Medulla oblongata (tissue), 1 donor: ENCODE measurements at regions not wholly inside any gene's neighbourhood (a gene's known extent, or its start where the extent isn't known, plus 50 kb on each side); places are given as distances from the start of the nearest gene placed in this dataset.
"Not testable (repeated sequence)": the region's sequence is repeated elsewhere in the genome, so short reads cannot be mapped to it uniquely, and the experiment has no call there.

Experiments used
- DNase-seq: peaks from one replicate; pipeline ENCODE4 v3.0.0-alpha.2; 2015; ENCODE audit errors: extremely low spot score

DNA sequence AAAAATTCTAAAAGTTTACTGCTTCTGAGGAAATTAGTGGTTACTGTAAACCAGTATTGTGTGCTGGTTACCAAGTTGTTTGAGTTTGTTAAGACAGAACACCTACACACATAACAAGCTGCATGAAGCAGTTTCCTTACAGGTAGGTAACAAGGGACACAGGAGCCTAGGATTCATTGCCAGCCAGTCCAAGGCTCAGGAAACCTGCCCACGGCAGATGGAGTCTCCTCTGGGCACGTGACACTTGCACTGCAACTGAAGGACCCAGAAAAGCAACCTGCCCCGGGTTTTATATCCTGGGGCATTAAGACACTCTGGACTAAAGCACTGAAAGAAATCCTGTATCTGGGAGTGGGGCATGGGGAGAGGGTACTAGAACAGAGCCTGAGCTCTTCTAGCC, 639.3 kb downstream of the ADCYAP1 start:
- DNase-seq = no peak

DNA sequence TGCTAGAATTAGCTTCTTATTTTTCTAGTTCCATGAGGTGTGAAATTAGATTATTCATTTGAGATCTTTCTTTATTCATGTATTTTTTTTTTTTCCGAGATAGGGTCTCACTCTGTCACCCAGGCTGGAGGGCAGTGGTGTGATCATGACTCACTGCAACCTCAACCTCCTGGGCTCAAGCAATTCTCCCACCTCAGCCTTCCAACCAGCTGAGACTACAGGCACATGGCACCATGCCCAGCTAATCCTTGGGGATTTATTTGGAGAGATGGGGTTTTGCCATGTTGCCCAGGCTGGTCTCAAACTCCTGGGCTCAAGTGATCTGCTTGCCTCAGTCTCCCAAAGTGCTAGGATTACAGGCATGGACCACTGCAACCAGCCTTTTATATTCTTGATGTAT, 653.0 kb downstream of the ADCYAP1 start:
- DNase-seq = not testable (repeated sequence)

DNA sequence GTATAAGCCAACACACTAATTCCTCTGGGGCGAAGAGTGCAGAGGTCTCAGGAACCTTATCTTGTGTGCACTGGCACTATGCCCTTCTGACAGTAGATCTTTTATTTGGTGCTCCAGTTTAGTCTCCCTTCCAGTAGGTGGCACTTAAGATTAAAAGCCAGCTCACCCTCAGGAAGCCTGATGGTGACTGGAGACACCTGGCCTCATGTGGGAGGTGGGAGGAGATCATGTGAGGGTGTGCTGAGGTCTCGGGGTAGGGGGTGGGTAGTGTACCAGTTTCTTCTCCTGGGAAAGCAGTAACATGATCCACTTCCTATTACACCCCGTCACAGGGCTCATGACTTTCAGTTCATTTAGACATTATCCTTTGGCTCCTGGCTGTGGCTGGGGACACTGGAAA, 654.9 kb downstream of the ADCYAP1 start:
- no peak for DNase-seq

DNA sequence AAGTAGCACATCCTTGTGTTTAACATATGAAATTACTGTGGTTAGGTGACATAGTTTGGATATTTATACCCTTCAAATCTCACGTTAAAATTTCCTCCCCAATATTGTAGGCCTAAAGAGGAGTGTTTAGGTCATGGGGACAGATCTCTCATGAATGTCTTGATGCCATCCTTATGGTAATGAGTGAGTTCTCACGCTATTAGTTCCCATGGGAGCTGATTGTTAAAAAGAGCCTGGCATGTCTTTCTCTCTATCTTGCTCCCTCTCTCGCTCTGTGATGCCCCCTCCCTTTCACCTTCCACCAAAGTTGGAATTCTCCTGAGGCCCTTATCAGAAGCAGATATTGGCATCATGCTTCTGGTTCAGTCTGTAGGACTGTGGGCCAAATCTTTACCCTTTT, 660.1 kb downstream of the ADCYAP1 start:
- no peak for DNase-seq

DNA sequence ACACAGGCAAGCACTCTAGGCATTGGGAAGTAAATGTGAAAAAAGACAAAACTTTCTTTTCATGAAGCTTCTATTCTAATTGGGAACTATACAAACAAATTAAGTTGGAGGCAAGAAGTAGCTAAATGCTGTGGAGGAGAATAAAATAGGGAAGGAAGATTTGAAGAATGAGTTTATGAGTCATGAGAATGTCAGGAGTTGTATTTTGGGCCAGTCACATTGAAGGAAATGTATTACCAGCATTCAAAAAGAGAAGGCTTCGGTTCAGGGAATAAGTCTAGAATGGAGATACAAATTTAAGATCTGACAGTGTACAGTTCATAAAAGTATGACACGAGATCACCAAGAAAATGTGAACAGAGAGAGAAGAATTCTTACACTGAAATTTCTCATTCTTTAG, 666.5 kb downstream of the ADCYAP1 start:
- DNase-seq = no peak

DNA sequence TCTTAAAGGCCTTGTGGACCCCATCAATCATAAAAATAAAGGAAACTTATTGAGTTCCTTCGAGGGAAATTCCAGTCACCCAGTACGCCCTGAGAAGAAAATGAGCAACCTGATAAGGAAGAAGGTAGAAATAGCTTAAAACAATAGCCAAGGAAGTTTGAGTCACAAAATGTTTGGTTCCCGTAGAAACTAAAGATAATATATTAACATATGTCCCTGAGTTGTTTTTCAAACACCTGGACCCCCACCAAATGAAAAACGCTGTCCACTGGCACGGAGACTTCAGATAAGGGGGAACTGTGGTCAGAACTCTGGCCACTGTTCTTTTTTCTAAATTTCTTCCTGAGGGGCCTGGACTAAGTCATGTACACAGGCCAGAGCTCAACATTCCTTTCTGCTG, 669.1 kb downstream of the ADCYAP1 start:
- DNase-seq = no peak

DNA sequence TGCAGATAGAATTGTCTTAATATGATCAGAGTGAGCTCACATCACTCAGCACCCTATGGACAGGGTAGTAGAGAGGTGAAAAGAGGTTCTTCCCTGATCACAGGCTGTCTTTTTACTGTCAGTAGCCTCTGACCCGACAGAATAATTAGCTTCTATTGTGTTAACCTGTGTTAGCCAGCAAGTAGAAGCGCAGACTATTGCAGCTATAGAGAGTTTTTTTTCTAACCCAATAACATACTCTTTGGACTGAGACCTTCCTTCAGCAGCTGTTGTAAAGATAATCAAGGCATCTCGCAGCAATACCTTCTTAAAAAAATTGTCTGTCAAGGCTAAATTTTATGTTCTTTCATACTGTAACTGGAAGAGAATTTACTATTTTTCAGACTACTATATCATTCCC, 670.4 kb downstream of the ADCYAP1 start:
- no peak for DNase-seq

DNA sequence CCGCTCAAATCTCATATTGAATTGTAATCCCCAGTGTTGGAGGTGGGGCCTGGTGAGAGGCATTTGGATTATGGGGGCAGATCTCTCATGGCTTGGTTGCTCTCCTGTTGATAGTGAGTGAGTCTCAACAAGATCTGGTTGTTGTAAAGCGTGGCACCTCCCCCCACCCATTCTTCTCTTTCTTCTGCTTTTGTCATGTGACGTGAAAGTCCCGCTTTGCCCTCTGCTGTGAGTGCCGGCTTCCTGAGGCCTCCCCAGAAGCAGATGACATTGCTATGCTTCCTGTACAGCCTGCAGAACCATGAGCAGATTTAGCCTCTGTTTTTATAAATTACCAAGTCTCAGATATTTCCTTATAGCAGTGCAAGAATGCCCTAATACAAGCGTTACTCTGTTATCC, 673.8 kb downstream of the ADCYAP1 start:
- DNase-seq = no peak

DNA sequence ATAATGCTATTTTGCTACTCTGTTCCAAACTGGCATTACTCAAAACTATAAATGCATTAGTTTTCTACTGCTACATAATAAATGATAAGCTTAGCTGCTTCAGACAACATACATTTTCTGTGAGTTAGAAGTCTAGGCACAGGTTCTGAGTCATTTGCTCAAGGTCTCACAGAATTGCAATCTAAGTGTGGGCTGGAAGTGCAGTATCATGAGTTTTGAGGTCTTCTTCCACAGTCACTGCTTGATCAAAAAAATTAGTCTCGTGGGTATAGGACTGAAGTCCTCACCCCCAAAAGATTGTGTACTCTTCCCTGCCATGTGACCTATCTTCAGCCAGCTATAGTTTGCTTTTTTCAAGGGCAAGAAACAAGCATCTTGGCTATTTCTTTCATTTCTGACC, 676.9 kb downstream of the ADCYAP1 start:
- no peak for DNase-seq

DNA sequence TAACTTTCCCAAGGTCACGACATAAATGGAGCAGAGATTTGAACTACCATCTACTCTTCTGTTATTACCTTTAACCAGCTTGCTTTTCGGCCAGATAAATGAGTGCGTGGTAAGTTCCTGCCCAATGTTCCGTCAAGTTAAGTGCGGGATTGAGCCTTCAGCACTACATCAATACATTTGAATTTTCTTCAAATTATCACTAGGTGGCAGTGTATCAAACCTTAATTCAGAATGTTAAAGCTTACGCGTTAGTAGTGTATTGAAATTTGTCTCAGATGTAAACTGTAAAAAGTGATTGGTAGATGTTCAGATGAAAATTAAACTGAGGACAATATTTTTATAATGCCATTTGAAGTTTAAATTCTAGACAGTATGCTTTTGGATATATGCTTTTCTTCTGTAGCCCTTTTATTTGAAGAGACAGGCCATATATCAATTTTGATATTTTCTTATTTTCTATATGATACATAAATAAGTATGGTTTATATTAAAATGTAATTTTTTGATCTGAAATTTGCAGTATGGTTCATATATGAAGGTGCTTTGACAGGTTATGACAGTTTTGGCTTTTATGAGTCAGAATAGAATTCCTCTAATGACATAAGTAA, 681.3 kb downstream of the ADCYAP1 start:
- peak; percentile 55 for DNase-seq

DNA sequence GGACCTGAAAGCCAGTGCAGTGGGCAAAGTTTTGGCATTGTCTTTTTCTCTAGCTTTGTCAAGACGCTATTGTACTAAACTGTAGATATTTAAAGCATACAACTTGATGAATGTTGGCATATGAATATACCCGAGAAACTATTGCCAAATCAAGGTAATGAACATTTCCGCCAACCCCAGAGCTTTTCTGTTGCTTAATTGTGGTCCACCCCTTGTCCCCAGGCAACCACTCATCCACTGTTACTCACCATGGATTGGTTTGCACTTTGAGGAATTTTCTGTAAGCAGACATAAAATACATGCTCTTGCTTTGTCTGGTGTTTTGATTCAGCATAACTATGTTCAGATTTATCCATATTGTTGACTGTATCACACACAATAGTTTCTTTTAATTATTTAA, 688.4 kb downstream of the ADCYAP1 start:
- DNase-seq = no peak

DNA sequence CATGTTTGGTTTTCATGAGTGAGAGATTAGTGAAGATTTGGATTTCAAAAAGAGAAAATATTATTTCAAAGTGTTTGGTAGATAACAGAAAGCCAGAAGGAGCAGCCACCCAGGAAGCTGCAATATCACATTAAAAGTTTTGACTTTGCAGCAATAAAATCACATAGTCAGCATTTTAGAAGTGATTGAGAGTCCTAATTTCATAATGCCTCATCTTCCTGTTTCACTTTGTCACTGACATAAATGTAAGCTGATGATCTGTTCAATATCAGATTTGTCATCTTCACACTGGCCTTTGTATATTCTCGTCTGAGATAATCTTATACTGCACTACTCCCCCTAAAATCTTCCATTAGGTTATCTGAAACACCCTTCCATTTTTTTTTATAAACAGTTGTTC, 690.5 kb downstream of the ADCYAP1 start:
- no peak for DNase-seq

DNA sequence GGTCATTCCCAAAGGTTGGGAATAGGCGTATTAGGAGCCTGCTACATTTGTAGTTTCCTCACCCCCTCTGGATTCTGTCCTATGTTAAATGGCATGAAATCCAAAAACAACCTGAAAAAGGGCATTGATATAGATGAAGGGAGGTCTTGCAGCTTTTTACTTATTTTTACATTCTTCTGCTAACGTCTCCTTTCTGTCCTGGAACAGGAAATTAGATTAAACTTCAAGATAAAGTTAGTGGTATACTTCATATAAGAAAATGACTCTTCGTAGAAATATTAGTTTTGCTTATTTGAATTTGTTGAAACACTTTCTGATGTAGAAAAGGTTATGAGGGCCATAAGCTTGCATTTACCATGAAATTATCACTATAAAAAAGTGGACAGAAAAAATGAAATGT, 694.5 kb downstream of the ADCYAP1 start:
- DNase-seq = no peak

DNA sequence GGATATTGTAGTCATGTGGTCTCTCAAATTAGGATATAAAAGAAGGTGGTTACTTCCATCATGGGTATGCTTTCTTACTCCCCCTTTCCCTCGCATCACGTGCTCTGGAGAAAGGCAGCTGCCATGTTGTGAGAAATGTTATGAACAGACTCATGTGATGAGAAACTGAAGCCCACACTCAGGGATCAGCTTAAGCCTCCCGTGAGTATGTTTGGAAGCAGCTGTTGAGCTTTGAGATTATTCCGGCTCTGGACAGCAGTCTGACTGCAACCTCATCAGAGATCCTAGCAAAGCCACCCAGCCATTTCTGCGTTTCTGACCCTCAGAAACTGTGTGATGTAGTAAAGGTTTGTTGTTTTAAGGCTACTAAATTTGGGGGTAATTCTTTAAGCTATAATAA, 700.1 kb downstream of the ADCYAP1 start:
- DNase-seq = no peak

DNA sequence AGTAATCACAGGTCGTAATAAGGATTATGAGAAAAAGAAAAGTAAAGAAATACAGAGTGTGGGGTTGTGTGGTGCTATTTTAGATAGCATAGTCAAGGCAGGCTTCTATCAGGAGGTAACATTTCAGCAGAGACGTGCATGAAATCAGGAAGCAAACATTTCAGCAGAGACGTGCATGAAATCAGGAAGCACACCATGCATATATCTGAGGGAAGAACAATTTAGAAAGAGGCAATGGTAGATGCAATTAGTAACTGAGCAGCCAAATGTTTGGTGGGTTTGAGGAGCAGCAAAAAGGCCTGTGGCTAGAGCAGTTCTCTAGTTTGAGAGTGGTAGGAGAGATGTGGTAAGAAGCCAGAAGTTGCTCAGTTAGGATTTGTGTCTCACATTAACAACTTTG, 713.7 kb downstream of the ADCYAP1 start:
- DNase-seq = no peak

DNA sequence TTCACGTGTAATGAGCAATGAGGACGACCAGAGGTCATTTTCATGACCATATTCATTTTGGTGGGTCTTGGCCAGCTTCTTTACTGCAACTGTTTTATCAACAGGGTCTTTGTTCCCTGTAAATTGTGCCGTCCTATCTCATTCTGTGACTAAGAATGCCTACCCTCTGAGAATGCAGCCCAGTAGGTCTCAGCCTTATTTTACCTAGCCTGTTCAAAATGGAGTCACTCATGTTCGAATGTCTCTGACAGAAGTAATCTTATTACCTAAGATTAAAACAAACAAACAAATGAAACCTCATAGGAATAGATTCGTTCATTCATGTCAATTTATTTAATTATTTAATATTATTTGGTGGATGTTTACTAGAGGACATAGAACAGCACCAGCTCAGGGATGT, 714.8 kb downstream of the ADCYAP1 start:
- no peak for DNase-seq

DNA sequence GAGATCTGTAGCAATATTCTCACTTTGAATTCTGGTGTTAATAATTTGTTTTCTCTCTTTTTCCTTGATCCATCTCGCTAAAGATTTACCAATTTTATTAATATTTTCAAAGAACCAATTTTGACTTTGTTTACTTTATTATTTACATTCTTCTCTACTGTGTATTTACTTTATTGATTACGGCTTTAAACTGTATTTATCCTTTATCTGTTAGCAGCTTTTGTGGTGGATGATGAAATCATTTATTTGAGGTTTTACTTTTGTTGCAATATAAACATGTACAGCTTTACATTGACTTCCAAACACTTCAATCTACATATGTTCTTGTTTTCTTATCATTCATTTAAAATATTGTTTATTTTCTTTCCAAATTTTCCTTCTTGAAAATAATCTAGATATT, 719.9 kb downstream of the ADCYAP1 start:
- DNase-seq = no peak

DNA sequence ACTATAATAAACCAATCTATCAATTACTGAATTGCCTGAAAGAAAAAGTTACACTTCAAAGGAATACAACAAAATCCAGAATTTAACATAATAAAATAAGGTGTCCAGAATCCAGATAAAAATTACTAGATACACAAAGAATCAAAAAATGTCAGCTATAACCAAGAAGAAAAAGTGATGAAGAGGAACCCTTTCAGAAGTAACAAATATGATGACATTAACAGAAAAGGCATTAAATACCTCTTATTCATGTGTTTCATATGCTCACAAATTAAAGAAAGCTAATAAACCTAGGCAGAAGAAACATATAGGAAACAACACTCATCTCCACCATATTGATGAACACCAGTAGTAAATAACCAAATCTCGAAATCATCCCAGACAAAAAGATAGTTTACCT, 722.8 kb downstream of the ADCYAP1 start:
- no peak for DNase-seq

DNA sequence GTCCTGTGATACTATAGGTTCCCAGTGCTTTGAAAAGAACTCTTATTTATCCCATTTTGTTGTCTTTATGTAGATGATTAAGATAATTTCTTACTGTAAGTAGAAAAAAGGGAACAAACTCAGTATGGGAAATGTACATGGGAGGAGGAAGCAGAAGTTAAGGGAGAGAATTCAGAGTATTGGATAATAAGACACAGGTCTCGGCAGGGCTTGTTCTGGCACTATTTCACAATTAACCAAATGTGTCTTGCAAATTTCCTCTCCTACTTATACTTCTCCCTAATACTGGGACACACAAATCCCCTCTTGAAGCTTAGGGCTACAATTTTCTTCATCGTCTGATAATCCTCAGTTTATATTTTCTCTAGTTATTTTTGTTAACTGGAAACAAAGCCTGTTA, 744.0 kb downstream of the ADCYAP1 start:
- peak; percentile 21 for DNase-seq

DNA sequence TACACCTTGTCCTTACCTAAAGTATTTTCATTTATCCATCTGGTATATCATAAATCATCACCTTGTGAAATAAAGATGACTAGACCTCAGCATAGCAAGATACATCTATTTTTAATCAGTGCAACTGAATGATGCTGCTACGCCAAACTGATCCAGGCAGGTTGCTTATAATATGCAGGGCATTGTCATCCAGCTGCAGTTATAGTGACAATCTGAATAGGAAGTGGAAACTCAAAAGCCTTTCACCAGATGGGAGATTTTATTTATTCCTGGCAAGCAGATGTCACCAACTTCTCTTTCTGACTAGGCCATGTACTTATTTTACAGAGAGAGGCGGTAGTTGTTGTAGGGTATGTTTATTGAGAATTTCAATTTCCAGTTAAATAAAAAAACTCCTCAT, 747.3 kb downstream of the ADCYAP1 start:
- DNase-seq = no peak

DNA sequence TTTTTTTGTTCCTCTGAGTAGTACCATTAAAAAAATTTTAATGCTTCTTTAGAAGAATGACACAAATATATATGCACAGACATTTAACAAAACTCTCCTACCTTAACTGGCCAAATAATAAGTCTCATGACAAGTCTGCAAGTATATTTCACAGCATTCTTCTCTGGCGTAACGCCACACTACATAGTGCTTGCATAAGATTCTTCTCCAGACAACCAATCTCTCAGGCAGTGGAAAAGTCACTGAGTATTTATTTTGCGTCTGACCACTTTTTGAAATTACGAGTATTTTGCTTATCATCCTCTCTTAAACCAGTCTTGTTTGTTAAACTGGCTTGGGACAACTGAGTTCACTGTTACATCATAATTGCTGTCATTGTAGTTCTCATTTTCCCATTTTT, 749.2 kb downstream of the ADCYAP1 start:
- no peak for DNase-seq

DNA sequence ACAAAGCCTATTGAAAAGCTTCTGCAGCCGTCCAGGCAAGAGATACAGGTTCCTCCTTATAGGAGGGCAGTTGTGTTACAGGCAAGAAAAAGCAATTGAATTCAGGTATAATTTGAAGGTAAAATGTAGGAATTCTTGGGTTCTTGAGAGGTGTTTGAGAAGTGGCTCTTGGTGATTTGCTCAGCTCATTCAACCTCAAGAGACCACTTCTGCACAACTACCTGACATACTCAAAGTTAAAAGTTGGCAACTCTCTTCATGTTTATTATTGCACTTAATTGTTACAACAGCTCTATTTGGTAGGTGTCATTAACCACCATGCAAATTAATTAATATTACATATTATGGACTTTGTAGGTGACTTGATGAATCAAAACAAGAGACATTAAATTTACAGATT, 753.2 kb downstream of the ADCYAP1 start:
- DNase-seq = no peak

DNA sequence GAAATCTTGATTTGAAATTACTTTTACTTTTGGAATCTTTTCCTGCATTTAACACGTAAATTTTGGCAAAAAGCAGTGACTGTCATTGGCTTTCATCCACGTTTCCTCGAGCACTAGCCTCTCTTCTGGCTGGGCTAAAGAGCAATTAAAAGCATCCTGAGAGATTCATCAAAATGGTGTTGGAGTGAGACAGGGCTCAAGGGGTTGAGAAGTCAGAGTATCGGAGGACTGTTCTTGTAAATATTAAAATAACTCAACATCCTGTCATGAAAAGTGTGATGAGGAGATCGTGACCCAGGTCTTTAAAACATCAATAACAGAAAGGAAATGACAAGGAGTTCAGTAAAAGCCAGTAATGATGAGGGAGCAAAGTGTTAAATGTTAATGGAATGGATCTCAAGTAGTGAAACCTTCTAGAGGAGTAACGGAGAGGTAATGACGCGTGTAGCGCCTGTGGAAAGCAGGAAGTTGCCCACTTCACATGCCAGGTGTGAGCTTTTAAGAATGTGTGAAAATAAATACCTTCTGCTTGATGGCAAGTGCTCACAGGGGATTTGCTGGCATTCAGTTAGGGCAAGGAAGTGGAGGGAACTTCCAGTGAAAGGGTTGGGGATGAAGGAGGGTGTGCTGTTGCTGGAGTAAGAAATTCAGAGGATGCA, 754.4 kb downstream of the ADCYAP1 start:
- DNase-seq = no peak
